NCI-H2029 (cell line): ENCODE measurements at regions not wholly inside any gene's neighbourhood (a gene's known extent, or its start where the extent isn't known, plus 50 kb on each side); places are given as distances from the start of the nearest gene placed in this dataset.

ENCODE experiments used
- DNase-seq: peaks from one replicate; lab custom pipeline; 2025; lab: John Stamatoyannopoulos, UW

GRCh38 chr5:165188556-165189175 is 1683.2 kb downstream of the MAT2B start:
- no peak for DNase-seq

GRCh38 chr5:165196961-165197360 is 1691.5 kb downstream of the MAT2B start:
- no peak for DNase-seq

GRCh38 chr5:165201369-165201768 is 1696.0 kb downstream of the MAT2B start:
- no peak for DNase-seq

- DNase-seq = no peak
Observed at GRCh38 chr5:165201771-165202518, 1696.5 kb downstream of the MAT2B start.

- no peak for DNase-seq
Observed at GRCh38 chr5:165202519-165202910, 1697.1 kb downstream of the MAT2B start.

GRCh38 chr5:165209101-165209727 is 1703.8 kb downstream of the MAT2B start:
- DNase-seq = no peak

GRCh38 chr5:165224366-165225045 is 1719.1 kb downstream of the MAT2B start:
- no peak for DNase-seq

- no peak for DNase-seq
Observed at GRCh38 chr5:165227515-165227914, 1722.1 kb downstream of the MAT2B start.

GRCh38 chr5:165228184-165228583 is 1722.8 kb downstream of the MAT2B start:
- DNase-seq = no peak

GRCh38 chr5:165231821-165232508 is 1726.5 kb downstream of the MAT2B start:
- no peak for DNase-seq

GRCh38 chr5:165232509-165233028 is 1727.2 kb downstream of the MAT2B start:
- no peak for DNase-seq

- DNase-seq = no peak
Observed at GRCh38 chr5:165241811-165242210, 1736.4 kb downstream of the MAT2B start.

GRCh38 chr5:165242646-165243045 is 1737.2 kb downstream of the MAT2B start:
- DNase-seq = no peak

GRCh38 chr5:165244407-165244806 is 1739.0 kb downstream of the MAT2B start:
- no peak for DNase-seq

GRCh38 chr5:165258197-165258771 is 1752.9 kb downstream of the MAT2B start:
- no peak for DNase-seq

- no peak for DNase-seq
Observed at GRCh38 chr5:165260426-165260825, 1755.0 kb downstream of the MAT2B start.

GRCh38 chr5:165263536-165263935 is 1758.1 kb downstream of the MAT2B start:
- no peak for DNase-seq

- DNase-seq = no peak
Observed at GRCh38 chr5:165266939-165267338, 1761.5 kb downstream of the MAT2B start.

GRCh38 chr5:165272436-165272835 is 1767.0 kb downstream of the MAT2B start:
- no peak for DNase-seq

GRCh38 chr5:165277661-165278060 is 1772.2 kb downstream of the MAT2B start:
- DNase-seq = no peak

GRCh38 chr5:165282491-165282890 is 1777.1 kb downstream of the MAT2B start:
- DNase-seq = no peak
